H1 (cell line): ENCODE measurements at regions not wholly inside any gene's neighbourhood (a gene's known extent, or its start where the extent isn't known, plus 50 kb on each side); places are given as distances from the start of the nearest gene placed in this dataset.

Source experiments
- CTCF ChIP-seq, 3 experiments: IDR thresholded peaks; 1 replicate in 2 of 3; 2 replicates in 1 of 3; pipeline versions ENCODE4 v1.5.1 to v1.6.1; 2011; ENCODE audit warnings: low read length in 3 of 3, mild to moderate bottlenecking in 3 of 3, inconsistent platforms in 2 of 3, low read depth in 1 of 3, moderate library complexity in 1 of 3; ENCODE audit not compliant: insufficient read depth in 1 of 3; ENCODE audit errors: control extremely low read depth in 1 of 3
- NRF1 ChIP-seq: IDR thresholded peaks from 2 replicates; pipeline ENCODE4 v1.6.1; 2011; ENCODE audit warnings: mild to moderate bottlenecking, low read depth, low read length, improper control_type of control experiment

GRCh38 chr1:30425046-30425445 lies 298.3 kb downstream of the MATN1 start:
- no peak for TF ChIP-seq CTCF (IDR thresholded peaks at IDR 0.05; ENCODE audit: control extremely low read depth in 1 of 3, insufficient read depth in 1 of 3, low read depth in 1 of 3, low read length in 3 of 3)
- no peak for TF ChIP-seq NRF1
